LHCN-M2 (cell line): ENCODE measurements at regions not wholly inside any gene's neighbourhood (a gene's known extent, or its start where the extent isn't known, plus 50 kb on each side); places are given as distances from the start of the nearest gene placed in this dataset.

ENCODE experiments used
- DNase-seq: peaks from one replicate; pipeline ENCODE4 v3.0.0-alpha.2; 2012; ENCODE audit warnings: low read depth

- DNase-seq, result no peak
Measured at GRCh38 chr6:11298651-11299420, 66.4 kb upstream of the NEDD9 start.

DNA sequence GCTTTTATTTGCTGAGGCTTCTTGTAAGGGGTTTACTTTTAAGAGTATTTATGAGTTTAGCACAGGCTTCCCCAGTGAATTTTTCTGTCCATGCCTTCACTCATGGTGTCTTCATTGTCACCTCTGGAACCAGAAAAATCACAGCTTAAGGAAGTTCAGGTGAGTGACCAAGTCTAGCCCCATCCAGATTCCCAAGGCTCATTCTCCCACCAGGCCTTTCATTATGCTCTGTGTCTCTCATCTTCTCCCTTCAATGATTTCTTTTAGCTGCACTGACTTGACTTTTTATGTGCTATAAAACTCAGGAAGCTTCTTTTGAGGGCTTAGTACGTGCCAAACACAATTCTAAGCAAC, 64.9 kb upstream of the NEDD9 start:
- no peak for DNase-seq

DNA sequence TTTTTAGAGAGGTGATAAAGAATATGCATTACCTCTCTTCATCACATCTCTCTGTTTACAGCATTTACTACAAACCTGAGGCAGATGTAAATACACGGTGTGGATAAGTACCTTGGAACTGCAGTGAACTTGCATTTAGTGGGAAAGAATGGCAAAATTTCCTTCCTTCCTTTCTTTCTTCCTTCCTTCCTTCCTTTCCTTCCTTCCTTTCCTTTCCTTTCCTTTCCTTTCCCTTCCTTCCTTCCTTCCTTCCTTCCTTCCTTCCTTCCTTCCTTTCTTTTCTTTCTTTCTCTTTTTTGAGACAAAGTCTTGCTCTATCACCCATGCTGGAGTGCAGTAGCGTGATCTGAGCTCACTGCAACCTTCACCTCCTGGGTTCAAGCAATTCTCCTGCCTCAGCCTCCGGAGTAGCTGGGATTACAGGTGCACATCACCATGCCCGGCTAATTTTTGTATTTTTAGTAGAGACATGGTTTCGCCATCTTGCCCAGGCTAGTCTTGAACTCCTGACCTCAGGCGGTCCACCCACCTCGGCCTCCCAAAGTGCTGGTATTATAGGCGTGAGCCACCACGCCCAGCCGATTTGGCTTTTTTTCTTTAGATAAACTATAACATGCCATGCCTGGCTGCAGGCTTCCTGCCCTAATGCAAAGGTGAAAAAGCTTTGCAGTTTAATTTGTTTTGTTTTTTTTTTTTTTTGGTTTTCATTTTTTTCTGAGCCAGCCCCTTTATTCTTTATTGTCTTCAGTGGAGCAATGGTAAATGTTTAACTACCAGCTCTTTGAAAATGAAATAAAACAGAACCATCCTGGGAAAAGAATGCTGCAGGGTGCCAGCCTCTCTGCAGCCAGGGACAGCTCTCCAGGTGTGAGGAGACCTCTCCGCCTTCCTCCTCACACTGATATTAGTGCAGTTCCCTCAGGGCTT, 64.2 kb upstream of the NEDD9 start:
- DNase-seq, result no peak

GRCh38 chr6:11295969-11296368, 63.5 kb upstream of the NEDD9 start:
- no peak for DNase-seq

DNA sequence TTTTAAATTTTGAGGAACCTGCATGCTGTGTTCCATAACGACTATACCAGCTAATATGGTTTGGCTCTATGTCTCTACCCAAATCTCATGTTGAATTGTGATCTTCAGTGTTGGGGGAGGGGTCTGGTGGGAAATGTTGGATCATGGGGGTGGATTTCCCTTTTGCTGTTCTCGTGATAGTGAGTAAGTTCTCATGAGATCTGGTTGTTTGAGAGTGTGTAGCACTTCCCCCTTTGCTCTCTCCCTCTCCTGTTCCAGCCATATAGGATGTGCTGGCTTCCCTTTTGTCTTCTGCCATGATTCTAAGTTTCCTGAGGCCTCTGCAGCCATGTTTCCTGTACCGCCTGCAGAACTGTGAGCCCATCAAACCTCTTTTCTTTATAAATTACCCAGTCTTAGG, 61.8 kb upstream of the NEDD9 start:
- no peak for DNase-seq

DNA sequence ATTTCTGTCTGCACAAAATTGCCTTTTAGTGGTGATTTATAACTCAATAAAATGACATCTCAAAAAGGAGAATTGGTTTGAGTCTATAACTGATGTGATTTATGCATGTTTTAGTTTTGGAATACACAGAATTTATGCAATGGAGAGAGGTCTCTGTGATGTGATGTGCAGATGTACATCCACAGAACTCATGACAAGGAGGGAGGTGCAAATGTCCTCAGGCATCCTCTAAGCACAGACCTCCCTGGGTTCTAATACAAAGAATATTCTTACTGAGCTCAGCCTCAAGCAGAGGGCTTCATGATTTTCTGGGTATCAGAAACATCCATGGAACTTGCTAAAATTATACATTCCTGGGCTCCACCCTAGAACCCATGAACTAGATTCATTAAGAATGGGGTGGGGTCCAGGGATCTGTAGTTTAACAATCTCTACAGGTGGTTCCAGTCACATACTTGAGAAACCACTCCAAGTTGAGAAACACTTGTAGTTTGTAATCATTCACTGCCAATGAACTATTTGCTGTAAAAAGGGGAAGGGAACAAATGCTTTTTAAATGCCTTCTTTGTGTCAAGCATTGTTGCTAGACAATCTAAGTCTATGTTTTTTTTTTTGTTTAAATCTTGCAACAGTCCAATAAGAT, 60.2 kb upstream of the NEDD9 start:
- no peak for DNase-seq

- DNase-seq, result no peak
Measured at GRCh38 chr6:11292091-11292490, 59.6 kb upstream of the NEDD9 start.

- no peak for DNase-seq
Measured at GRCh38 chr6:11291582-11291981, 59.1 kb upstream of the NEDD9 start.

DNA sequence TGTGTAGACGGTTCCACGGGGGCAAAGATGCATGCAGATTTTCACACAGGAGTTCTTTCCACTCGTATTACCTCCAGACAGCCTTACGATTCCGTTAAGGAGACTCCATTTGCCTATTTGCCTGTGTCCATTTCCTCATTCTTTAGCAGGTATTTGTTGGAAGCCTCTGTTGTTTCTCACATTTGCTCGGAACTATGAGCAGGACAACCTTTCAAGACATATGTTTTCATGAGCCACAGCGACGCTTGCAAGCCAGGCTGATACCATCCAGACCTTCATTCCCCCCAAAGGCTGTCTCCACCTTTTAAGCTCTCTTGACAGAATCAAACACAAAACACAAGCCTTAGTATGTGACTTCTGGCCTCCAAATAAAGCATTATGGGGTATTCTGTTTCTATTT, 57.6 kb upstream of the NEDD9 start:
- DNase-seq, result no peak

DNA sequence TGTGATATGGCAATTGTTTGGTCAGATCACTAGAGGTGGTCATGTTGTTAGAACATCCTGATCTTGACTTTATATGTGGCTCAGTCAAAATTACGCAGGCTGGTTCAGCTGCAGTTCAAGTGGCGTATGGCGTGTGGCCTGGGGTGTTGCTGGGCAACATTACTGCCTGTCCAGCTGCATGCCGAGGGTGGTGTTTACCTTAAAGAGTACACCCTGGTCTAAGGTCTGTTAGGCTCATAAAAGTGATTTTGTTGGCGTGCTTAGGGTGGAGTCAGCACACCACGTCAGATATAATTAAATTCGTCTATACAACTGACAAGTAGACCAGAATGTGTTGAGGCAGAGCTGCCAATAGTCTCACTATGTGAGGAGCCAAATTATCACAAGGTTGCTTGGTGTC, 55.6 kb upstream of the NEDD9 start:
- DNase-seq, result no peak

DNA sequence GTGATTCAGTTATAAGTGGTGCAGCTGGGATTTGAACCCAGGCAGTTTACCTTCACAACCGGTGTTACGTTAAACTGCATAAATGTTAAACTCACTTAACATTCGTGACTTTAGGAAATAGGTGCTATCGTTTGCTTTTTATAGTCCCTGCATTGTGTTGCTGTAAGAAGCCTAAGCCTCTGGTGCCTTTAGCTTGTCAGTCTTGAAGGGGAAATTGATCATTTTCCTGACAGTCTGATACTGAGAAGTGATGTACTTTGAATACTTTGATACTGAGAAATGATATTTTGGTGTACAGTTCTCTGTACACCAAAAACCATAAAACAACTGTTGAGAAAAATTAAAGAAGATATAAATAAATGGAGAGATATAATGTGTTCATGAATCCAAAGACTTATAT, 52.5 kb upstream of the NEDD9 start:
- no peak for DNase-seq

GRCh38 chr6:11283629-11284028, 51.2 kb upstream of the NEDD9 start:
- DNase-seq, result no peak

- DNase-seq, result no peak
Measured at GRCh38 chr6:11282875-11283274, 50.4 kb upstream of the NEDD9 start.
